GM10266 (cell line): ENCODE measurements at regions not wholly inside any gene's neighbourhood (a gene's known extent, or its start where the extent isn't known, plus 50 kb on each side); places are given as distances from the start of the nearest gene placed in this dataset.

Experiments
- DNase-seq: peaks from one replicate; pipeline ENCODE4 v3.0.0; 2012; ENCODE audit errors: extremely low spot score
- CTCF ChIP-seq: IDR thresholded peaks from 2 replicates; pipeline ENCODE4 v1.5.1; 2012; ENCODE audit warnings: mild to moderate bottlenecking, low read depth; ENCODE audit not compliant: control insufficient read depth, insufficient read depth; ENCODE audit errors: missing control alignments

- TF ChIP-seq CTCF = no peak
- no peak for DNase-seq
Observed at GRCh38 chr12:24482882-24483604, 465.9 kb downstream of the BCAT1 start.

GRCh38 chr12:24482044-24482443, 466.9 kb downstream of the BCAT1 start:
- TF ChIP-seq CTCF = no peak
- DNase-seq = no peak

- no peak for DNase-seq
- no peak for TF ChIP-seq CTCF
Observed at GRCh38 chr12:24480766-24481449, 468.0 kb downstream of the BCAT1 start.

- TF ChIP-seq CTCF = no peak
- DNase-seq = no peak
Observed at GRCh38 chr12:24479131-24479530, 469.8 kb downstream of the BCAT1 start.

- no peak for TF ChIP-seq CTCF
- no peak for DNase-seq
Observed at GRCh38 chr12:24478254-24478653, 470.6 kb downstream of the BCAT1 start.

GRCh38 chr12:24476310-24476709, 472.6 kb downstream of the BCAT1 start:
- DNase-seq = no peak
- no peak for TF ChIP-seq CTCF

GRCh38 chr12:24475337-24475736, 473.6 kb downstream of the BCAT1 start:
- no peak for DNase-seq
- TF ChIP-seq CTCF = no peak
